ENCODE measurements at regions not wholly inside any gene's neighbourhood (a gene's known extent, or its start where the extent isn't known, plus 50 kb on each side); places are given as distances from the start of the nearest gene placed in this dataset.

- TF ChIP-seq POLR2A (IDR thresholded peaks at IDR 0.05) (no peak), CTCF (IDR thresholded peaks at IDR 0.05) (no peak)
Measured at GRCh38 chr1:113333056-113333455, 57.3 kb upstream of the MAGI3 start.

All from testis (tissue), 2 donors.